Fibroblast of gingiva (primary cell): ENCODE measurements at regions not wholly inside any gene's neighbourhood (a gene's known extent, or its start where the extent isn't known, plus 50 kb on each side); places are given as distances from the start of the nearest gene placed in this dataset.
A peak's percentile ranks its signal among the peaks of the same experiment; 100 is the strongest.

Experiments used
- DNase-seq: peaks from one replicate; pipeline ENCODE4 v3.0.0-alpha.2; 2011; ENCODE audit warnings: low read depth

DNA sequence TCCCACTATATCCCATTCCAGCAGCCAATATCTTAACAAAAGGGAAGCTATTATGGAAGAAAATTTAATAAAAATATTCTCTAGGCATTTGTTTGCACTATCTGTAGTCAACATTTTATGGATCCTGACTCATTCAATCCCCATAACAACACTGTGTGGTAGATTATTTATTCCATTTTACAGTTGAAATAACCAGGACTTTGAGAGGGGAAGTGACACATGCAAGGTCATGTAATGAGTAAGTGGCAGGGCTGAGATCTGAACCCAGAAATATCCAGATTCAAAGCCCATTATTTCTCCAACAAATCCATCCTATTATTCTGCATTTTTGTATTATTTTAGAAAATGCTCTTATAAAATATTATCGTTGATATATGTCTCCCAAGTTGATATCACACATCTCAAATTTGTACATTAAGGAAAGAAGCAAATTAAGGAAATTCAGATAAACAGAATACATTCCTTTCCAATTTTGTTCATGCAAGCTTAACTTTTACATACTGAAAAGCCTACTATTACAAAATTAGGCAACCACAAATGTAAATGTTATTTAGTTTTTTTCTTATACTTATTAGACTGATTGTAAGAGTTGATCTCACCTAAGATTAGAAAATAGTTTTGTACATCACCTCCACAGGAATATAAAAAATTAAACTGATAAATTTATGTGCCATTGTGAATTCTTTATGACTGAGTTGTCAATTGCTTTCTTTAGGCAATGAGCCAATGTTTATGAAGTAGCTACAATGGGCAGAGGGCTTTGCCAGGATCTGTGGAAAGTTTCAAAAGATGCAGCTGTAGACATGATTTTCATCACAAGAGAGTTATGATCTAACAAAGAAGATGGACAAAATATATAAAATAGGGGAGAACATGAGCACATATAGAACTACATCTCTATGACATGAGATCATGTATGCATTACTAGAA lies 55.1 kb upstream of the E2F7 start:
- DNase-seq = peak; percentile 73

DNA sequence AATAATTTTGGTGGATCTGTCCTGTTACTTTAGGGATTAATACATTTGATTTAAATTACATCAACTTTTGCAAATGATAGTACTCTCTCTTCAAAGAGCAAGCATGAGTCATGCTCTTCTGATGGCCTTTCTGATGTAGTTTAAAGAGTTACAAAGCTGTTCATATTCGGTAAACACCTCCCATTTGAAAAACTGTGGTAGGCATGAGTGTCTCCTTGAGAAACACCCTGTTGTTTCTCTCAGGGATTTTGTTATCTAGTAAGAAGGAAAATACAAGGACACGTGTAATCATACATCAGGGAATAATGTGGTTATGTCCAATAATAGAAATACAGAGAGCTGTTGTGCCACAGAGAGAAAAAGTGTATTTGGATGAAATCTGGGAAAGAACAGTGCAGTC lies 53.3 kb upstream of the E2F7 start:
- DNase-seq = no peak

DNA sequence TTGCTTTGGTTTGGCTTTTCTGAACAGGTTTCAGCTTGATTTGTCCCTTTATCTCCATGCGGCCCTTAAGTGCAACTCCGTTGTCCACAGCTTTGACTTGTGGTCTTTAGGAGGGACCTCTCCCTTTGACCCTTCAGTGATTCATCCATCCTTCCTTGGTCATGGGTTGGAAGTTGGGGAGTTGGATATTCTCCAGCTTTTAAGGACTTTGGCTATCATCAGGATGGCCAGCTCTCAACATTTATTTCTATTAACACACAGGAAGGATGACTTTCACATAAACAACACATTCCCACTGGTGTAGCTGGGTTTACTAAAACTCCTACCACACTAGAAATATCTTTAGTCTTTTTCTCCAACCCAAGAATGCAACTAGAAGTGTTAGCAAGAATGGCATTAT lies 50.9 kb upstream of the E2F7 start:
- DNase-seq = no peak

DNA sequence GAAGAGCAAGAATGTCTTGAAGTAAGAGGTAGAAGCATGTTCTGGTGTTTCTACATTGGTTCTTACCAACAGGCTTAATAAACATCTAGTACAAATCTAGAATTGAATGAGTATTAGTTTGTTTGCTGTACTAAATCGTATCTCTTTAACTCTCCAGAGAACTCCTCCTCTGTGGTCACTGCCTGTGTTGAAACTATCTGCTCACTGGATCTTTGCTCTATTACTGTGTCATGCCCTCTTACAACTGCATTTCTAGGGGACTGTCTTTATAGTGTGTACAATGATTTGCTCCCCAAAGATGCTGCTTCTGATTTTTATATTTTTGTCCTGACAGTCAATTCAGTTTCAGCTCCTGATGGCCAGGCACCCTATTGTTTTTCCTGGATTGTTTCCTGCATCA lies 50.1 kb upstream of the E2F7 start:
- no peak for DNase-seq
